ENCODE measurements at regions not wholly inside any gene's neighbourhood (a gene's known extent, or its start where the extent isn't known, plus 50 kb on each side); places are given as distances from the start of the nearest gene placed in this dataset.

- no peaks in the 10 kb centered on the region for H3K27me3 ChIP-seq (ENCODE audit: insufficient read depth, low read depth, severe bottlenecking)
- H3K36me3 ChIP-seq, result no peaks in the 10 kb centered on the region
- DNase-seq, result no peak
- no peak overlapping the region for H3K27ac ChIP-seq
- TF ChIP-seq, protein P1, sequence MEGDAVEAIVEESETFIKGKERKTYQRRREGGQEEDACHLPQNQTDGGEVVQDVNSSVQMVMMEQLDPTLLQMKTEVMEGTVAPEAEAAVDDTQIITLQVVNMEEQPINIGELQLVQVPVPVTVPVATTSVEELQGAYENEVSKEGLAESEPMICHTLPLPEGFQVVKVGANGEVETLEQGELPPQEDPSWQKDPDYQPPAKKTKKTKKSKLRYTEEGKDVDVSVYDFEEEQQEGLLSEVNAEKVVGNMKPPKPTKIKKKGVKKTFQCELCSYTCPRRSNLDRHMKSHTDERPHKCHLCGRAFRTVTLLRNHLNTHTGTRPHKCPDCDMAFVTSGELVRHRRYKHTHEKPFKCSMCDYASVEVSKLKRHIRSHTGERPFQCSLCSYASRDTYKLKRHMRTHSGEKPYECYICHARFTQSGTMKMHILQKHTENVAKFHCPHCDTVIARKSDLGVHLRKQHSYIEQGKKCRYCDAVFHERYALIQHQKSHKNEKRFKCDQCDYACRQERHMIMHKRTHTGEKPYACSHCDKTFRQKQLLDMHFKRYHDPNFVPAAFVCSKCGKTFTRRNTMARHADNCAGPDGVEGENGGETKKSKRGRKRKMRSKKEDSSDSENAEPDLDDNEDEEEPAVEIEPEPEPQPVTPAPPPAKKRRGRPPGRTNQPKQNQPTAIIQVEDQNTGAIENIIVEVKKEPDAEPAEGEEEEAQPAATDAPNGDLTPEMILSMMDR (IDR thresholded peaks at IDR 0.05; ENCODE audit: low read depth, low read length), result no peak
- peaks cover 12% of the 10 kb centered on the region for H3K9me3 ChIP-seq (ENCODE audit: severe bottlenecking)
- H3K4me3 ChIP-seq (ENCODE audit: low read depth, low read length), result no peak overlapping the region
These were observed 431.0 kb downstream of the MED13L start for GRCh38 chr12:115846516-115846915.

- no peak overlapping the region for H3K27ac ChIP-seq
- TF ChIP-seq, protein P1 (IDR thresholded peaks at IDR 0.05; ENCODE audit: low read depth, low read length), result no peak
- DNase-seq, result no peak
These were observed 437.3 kb downstream of the MED13L start for GRCh38 chr12:115840159-115840558.

DNA sequence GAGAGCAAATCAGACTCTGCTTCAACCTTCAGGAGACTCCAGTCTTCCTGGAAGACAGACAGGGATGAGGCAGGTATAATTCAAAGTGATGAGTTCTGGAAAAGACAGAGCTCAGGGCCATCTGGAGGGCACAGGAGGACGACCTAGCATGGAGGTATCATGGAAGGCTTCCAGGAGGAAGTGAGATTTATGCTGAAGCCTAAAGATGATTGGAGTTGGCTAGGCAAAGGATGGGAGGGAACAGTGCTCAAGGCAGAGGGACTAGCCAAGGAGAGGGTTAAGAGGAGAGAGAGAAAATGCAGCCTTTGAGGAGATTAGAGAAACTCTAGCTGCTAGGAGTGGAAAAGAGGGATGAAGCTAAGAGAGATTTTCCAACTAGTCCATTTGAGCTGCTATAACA is 438.5 kb downstream of the MED13L start:
- no peaks in the 10 kb centered on the region for H3K36me3 ChIP-seq
- no peaks in the 10 kb centered on the region for H3K27me3 ChIP-seq (ENCODE audit: insufficient read depth, low read depth, severe bottlenecking)
- H3K27ac ChIP-seq, result no peak overlapping the region
- no peaks in the 10 kb centered on the region for H3K9me3 ChIP-seq (ENCODE audit: severe bottlenecking)
- no peak overlapping the region for H3K4me3 ChIP-seq (ENCODE audit: low read depth, low read length)
- TF ChIP-seq, protein P1 (IDR thresholded peaks at IDR 0.05; ENCODE audit: low read depth, low read length), result no peak
- no peak for DNase-seq

More at GRCh38 chr12:115840159-115840558, 437.3 kb downstream of the MED13L start:
- Histone ChIP-seq H3K36me3 (no peaks in the 10 kb centered on the region), H3K27me3 (ENCODE audit: insufficient read depth, low read depth, severe bottlenecking) (no peaks in the 10 kb centered on the region), H3K4me3 (ENCODE audit: low read depth, low read length) (no peak overlapping the region), H3K9me3 (ENCODE audit: severe bottlenecking) (peaks cover 2% of the 10 kb centered on the region)

DNA sequence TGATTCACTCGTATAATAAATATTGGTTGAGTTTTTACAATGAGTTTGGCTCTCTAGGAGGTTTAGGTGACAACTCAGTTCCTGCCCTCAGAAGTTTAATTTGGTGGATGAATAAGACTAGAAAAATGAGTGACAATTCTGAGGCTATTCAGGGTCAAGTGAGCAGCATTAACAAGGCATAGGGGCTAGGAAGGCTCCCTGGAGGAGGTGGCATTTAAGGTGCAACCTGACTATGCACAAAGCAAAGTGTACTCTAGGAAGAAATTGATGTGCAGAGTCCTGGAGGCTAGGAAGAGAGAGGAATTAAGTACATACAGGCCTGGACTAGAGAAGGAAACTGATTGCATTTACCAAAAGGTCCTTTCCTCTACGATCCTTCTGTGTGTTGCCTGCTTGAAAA is 440.3 kb downstream of the MED13L start:
- Histone ChIP-seq H3K4me3 (ENCODE audit: low read depth, low read length) (no peak overlapping the region), H3K27ac (0 out of 2 replicates have a peak overlapping the region, but pooled peaks have one; percentile 5), H3K27me3 (ENCODE audit: insufficient read depth, low read depth, severe bottlenecking) (no peaks in the 10 kb centered on the region), H3K36me3 (no peaks in the 10 kb centered on the region), H3K9me3 (ENCODE audit: severe bottlenecking) (no peaks in the 10 kb centered on the region)
- TF ChIP-seq, protein P1 (IDR thresholded peaks at IDR 0.05; ENCODE audit: low read depth, low read length), result no peak
- no peak for DNase-seq

GRCh38 chr12:115835445-115835844 is 442.0 kb downstream of the MED13L start:
- no peaks in the 10 kb centered on the region for H3K36me3 ChIP-seq
- H3K27ac ChIP-seq, result no peak overlapping the region
- TF ChIP-seq, protein P1 (IDR thresholded peaks at IDR 0.05; ENCODE audit: low read depth, low read length), result no peak
- no peak overlapping the region for H3K4me3 ChIP-seq (ENCODE audit: low read depth, low read length)
- DNase-seq, result no peak
- H3K27me3 ChIP-seq (ENCODE audit: insufficient read depth, low read depth, severe bottlenecking), result no peaks in the 10 kb centered on the region
- no peaks in the 10 kb centered on the region for H3K9me3 ChIP-seq (ENCODE audit: severe bottlenecking)

DNA sequence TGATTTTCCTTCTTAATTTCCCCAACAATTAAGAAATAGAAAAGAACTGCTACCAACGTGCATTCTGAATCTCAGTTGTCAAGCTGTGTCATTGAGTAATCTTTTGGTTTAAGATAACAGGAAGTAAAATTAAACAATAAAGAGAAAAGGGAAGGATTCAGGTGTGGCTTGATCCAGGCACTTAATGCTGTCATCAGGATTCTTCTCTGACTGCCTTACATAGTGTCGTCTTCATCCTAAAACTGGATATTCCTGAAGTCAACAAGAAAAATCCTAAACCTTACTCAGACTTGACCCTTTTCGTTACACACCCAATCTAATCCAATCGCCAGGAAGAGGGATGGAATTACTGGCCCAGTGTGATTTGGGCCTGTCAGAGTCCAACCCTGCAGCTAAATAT is 443.8 kb downstream of the MED13L start:
- no peaks in the 10 kb centered on the region for H3K27me3 ChIP-seq (ENCODE audit: insufficient read depth, low read depth, severe bottlenecking)
- DNase-seq, result no peak

More for the DNA sequence above, 443.8 kb downstream of the MED13L start:
- Histone ChIP-seq H3K4me3 (ENCODE audit: low read depth, low read length) (no peak overlapping the region), H3K9me3 (ENCODE audit: severe bottlenecking) (no peaks in the 10 kb centered on the region), H3K27ac (no peak overlapping the region), H3K36me3 (no peaks in the 10 kb centered on the region)
- TF ChIP-seq, protein P1 (IDR thresholded peaks at IDR 0.05; ENCODE audit: low read depth, low read length), result no peak

Data from WERI-Rb-1 (cell line).